GM12874 (cell line): ENCODE measurements at regions not wholly inside any gene's neighbourhood (a gene's known extent, or its start where the extent isn't known, plus 50 kb on each side); places are given as distances from the start of the nearest gene placed in this dataset.

ENCODE experiments used
- CTCF ChIP-seq: IDR thresholded peaks from 2 replicates; pipeline ENCODE4 v1.5.1; 2011; ENCODE audit warnings: low read depth, mild to moderate bottlenecking, control low read depth, low read length, moderate library complexity; ENCODE audit not compliant: insufficient read depth

DNA sequence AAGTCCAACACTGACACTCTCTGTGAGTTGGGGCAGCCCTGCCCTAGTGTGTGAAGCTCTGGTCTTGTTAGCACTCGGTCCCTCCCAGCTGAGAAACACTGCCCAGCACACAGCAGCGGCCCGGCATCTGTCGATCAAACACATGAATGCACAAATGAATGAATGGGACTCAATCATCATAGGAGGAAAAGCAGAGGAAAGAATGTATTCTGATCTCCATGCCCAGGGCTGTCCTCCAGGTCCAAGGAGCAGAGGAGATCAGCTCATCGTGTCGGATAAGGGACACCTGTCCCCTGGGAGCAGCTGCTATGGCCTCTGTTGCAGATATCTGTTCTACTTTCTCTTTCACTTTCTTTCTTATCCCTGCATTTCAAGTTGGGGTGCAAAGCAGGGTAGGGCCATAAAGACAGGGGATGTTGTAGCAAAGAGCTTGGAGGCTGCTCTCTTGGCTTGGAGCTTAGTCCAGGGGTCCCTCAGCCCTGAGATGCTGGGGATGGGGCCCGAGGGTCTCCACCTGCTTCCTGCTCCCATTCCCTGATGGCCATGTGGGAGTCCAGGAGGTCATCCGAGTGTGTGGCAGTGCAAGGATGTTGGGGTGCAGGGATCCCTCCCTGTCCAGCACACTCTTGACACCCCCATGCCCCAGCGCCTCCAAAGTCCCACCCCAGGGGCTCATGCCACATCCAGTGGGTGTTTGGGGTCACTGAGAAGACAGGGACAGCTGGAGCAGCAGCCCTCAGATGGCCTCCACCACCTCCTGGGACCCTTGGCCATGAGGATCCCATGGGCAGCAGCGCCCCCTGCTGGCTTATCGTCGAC lies 88.2 kb downstream of the IRF8 start:
- TF ChIP-seq CTCF: peak; percentile 49

DNA sequence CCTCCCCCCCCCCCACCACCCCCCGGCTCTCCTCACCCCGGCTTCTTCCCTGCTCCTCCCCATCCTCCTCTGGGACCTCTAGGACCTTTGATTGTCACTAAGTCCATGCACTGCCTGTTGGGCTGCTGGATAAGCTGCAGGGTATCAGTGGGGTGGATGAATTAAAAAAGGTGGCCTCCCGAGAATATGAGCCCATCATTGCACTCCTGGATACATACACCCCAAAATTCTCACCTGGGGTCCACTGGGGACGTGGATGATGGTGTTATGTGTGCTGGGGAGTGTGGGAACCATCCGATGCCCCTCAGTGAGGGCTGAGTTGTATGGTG lies 88.8 kb downstream of the IRF8 start:
- no peak for TF ChIP-seq CTCF

- no peak for TF ChIP-seq CTCF
These were observed 89.3 kb downstream of the IRF8 start for GRCh38 chr16:85988306-85988705.

- TF ChIP-seq CTCF: no peak
These were observed 89.9 kb downstream of the IRF8 start for GRCh38 chr16:85988723-85989313.

DNA sequence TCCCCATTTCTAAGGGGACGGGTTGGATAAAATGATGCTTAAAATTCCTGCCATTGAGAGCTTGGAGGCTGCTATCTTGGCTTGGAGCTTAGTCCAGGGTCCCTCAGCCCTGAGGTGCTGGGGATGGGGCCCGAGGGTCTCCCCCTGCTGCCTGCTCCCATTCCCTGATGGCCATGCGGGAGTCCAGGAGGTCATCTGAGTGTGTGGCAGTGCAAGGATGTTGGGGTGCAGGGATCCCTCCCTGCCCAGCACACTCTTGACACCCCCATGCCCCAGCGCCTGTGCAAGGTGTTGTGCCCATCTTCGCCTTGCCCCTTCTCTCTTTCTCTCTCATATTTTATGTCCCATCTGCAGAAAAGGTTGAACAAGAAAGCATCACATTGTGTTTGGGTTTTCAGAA lies 90.4 kb downstream of the IRF8 start:
- no peak for TF ChIP-seq CTCF

DNA sequence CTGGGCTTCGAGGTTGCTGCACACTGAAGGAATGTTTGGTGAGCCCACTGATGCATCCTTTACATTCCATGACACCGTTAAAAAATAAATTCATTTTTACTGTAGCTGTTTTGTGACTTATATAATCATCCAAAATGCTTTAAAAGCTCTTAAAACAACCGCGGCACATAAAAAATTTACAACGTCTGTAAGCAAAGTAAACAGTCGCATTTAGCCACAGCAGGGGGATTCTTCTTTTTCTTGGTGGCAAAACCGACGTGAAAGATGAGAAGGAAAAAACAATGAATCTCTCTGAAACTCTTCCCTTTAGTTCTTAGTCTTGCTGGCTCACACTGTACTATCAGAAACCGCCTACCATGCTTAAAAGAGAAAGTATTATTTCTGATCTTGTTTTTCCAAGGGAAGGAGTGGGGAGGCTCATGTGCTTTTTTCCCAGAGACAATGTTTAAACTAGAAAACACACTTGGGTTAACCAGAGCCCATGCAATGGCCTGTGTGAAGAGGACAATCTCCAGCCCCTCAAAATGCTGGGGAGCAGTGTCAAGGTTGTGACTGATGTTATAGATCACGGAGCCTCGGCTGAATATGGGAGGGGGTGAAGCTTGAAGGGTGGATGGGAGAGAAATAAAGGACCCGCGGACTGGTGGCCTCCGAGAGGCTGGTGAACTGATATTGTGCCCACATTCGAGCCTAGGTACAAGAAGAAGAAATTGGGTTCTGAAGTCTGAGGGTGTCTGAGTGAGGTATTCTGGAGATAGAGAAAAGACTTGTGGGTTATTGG lies 91.1 kb downstream of the IRF8 start:
- TF ChIP-seq CTCF: no peak

DNA sequence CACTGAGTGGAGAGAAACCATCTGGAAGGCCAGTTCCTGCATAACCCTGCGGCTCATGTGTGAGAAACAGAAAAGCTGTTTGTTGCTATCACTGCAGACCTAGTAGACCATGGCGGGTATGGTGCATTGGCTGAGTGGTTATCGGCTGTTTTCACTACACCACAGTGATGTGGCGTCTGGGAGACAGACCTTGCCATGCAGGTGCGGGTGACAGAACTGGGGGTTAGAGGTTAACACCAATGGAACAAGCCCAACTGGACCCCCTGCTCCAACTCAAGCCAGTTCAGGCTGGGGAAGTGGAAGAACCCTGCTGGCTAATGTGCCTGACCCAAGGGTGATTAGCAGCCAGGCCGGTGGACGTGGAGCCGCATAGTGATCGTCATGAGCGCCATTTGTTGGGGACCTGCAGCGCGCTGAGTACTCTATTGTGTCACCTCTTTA lies 91.9 kb downstream of the IRF8 start:
- TF ChIP-seq CTCF: no peak
